T-helper 1 cell treated with Interleukin-12 subunit alpha and Interleukin-12 subunit beta and Interleukin-4 antibody, amounts not matched to agents 30 μg/mL and 1 μg/mL, for 36 hours (primary cell): ENCODE measurements at regions not wholly inside any gene's neighbourhood (a gene's known extent, or its start where the extent isn't known, plus 50 kb on each side); places are given as distances from the start of the nearest gene placed in this dataset.

Experiments used
- H3K27ac Mint-ChIP-seq: one replicate; pipeline ENCODE4 v1.8.0; 2021; ENCODE audit warnings: mild to moderate bottlenecking, mixed read lengths
- H3K27me3 Mint-ChIP-seq: one replicate; pipeline ENCODE4 v1.8.0; 2021; ENCODE audit warnings: low read depth, mixed read lengths
- H3K36me3 Mint-ChIP-seq: one replicate; pipeline ENCODE4 v1.8.0; 2021; ENCODE audit warnings: low read depth, mixed read lengths
- H3K4me1 Mint-ChIP-seq: one replicate; pipeline ENCODE4 v1.8.0; 2021; ENCODE audit warnings: low read depth, mixed read lengths
- H3K4me3 Mint-ChIP-seq: one replicate; pipeline ENCODE4 v1.8.0; 2021; ENCODE audit warnings: mild to moderate bottlenecking, moderate library complexity, mixed read lengths
- H3K9me3 Mint-ChIP-seq: one replicate; pipeline ENCODE4 v1.8.0; 2021; ENCODE audit warnings: mixed read lengths

- H3K36me3 Mint-ChIP-seq = no peaks in the 10 kb centered on the region
- H3K9me3 Mint-ChIP-seq = no peaks in the 10 kb centered on the region
- peaks cover 9% of the 10 kb centered on the region for H3K27me3 Mint-ChIP-seq
- H3K4me1 Mint-ChIP-seq = no peaks in the 10 kb centered on the region
- no peak overlapping the region for H3K4me3 Mint-ChIP-seq
- H3K27ac Mint-ChIP-seq = no peak overlapping the region
These were observed 462.4 kb downstream of the BRD1 start for GRCh38 chr22:49365191-49365837.

DNA sequence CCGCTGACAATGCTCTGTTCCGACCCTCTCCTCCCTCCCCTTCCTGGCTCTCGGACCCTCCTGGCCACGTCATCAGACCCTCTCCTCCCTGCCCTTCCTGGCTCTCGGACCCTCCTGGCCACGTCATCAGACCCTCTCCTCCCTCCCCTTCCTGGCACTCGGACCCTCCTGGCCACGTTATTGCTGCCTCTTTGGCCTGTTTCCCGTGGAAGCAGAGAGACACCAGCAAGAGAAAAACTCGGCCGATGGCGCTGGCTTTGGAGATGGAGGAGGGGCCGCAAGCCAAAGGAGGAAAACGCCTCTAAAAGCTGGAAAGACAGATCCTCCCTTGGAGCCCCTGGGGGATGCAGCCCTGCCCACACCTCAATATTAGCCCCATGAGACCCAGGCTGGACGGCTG, 463.3 kb downstream of the BRD1 start:
- no peaks in the 10 kb centered on the region for H3K36me3 Mint-ChIP-seq
- H3K4me1 Mint-ChIP-seq = no peaks in the 10 kb centered on the region
- no peak overlapping the region for H3K27ac Mint-ChIP-seq
- H3K4me3 Mint-ChIP-seq = no peak overlapping the region
- peaks cover 17% of the 10 kb centered on the region for H3K27me3 Mint-ChIP-seq
- no peaks in the 10 kb centered on the region for H3K9me3 Mint-ChIP-seq

DNA sequence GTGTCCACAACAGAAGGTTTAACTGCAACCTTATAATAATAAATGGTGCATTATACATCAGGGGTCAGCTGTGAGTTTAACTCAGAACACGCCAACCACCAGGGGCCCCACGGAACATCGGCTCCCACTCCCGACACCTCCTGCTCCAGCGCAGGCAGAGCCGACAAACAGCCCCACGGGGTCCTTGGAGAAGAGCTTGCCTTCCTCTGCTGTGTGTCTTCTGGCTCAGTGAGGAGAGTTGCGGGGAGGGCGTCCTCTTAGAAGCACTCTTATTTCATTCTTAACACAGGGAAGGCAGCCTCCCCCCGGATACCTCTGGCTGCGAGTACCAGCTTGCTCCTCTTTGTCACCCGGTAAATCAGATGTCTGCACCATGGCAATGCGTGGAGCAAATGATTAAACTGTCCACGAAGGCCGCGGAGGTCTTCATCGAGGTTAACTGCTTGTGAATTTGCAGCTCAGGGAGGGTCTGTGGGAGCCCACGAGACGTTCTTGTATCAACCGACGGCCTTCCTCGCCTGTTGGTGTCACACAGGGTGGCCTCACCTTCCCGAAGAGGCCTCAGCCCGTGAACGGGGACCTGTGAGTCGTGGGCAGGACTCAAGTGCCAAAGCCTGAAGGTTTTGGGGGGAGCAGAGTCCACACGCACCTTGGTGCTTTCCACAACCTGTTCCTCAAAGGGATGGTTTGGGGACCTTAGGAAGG, 464.0 kb downstream of the BRD1 start:
- Mint-ChIP-seq H3K27me3 (peaks cover 20% of the 10 kb centered on the region), H3K4me1 (no peaks in the 10 kb centered on the region), H3K9me3 (no peaks in the 10 kb centered on the region), H3K27ac (no peak overlapping the region), H3K4me3 (no peak overlapping the region), H3K36me3 (no peaks in the 10 kb centered on the region)

GRCh38 chr22:49362211-49362839, 465.3 kb downstream of the BRD1 start:
- Mint-ChIP-seq H3K27ac (no peak overlapping the region), H3K27me3 (peaks cover 20% of the 10 kb centered on the region), H3K9me3 (no peaks in the 10 kb centered on the region), H3K4me3 (no peak overlapping the region), H3K4me1 (no peaks in the 10 kb centered on the region), H3K36me3 (no peaks in the 10 kb centered on the region)

DNA sequence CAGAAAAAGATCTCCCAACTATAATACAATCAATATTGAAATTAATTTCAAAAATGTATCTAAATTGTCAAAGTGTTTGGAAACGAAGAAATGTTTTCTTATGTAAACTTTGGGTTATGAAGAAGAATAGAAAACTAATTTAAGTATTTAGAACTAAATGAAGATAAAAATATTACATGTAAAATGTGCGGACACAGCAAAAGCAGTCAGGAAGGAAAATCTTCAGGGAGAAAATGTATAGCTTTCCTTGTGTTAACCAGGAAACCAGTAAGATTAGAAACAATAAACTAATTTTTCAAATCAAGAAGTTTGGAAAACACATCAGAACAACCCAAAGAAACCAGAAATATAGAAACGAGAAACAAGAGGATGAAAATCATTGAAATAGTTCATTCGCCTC, 466.5 kb downstream of the BRD1 start:
- no peaks in the 10 kb centered on the region for H3K36me3 Mint-ChIP-seq
- no peak overlapping the region for H3K27ac Mint-ChIP-seq
- no peaks in the 10 kb centered on the region for H3K9me3 Mint-ChIP-seq
- H3K4me1 Mint-ChIP-seq = no peaks in the 10 kb centered on the region
- peaks cover 20% of the 10 kb centered on the region for H3K27me3 Mint-ChIP-seq
- H3K4me3 Mint-ChIP-seq = no peak overlapping the region

GRCh38 chr22:49360746-49361145, 466.9 kb downstream of the BRD1 start:
- no peak overlapping the region for H3K27ac Mint-ChIP-seq

DNA sequence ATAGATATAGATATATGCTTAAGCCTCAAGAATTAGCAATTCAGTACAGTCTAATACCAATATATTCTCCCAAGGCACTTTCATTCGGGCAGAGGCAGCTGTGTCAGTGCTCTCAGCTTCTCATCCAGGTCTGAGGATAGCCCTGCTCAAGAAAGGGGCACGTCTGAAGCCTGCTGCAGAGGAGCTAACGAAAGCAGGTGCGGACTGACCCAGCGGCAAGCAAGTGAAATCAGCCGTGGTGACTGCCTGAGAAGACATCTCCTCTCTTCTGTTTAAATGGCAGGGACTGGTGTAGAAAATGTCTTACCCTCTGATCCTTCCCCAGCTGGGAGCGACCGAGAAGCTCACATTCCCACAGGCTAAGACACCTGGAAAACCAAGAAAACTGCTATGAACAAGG, 468.6 kb downstream of the BRD1 start:
- Mint-ChIP-seq H3K9me3 (no peaks in the 10 kb centered on the region), H3K4me3 (no peak overlapping the region), H3K27me3 (peaks cover 20% of the 10 kb centered on the region), H3K4me1 (no peaks in the 10 kb centered on the region), H3K36me3 (no peaks in the 10 kb centered on the region), H3K27ac (no peak overlapping the region)

More at GRCh38 chr22:49360746-49361145, 466.9 kb downstream of the BRD1 start:
- Mint-ChIP-seq H3K9me3 (no peaks in the 10 kb centered on the region), H3K27me3 (peaks cover 20% of the 10 kb centered on the region), H3K4me3 (no peak overlapping the region), H3K36me3 (no peaks in the 10 kb centered on the region), H3K4me1 (no peaks in the 10 kb centered on the region)

- H3K27ac Mint-ChIP-seq = no peak overlapping the region
- no peaks in the 10 kb centered on the region for H3K36me3 Mint-ChIP-seq
- no peaks in the 10 kb centered on the region for H3K9me3 Mint-ChIP-seq
- H3K4me3 Mint-ChIP-seq = no peak overlapping the region
- H3K4me1 Mint-ChIP-seq = no peaks in the 10 kb centered on the region
- peaks cover 20% of the 10 kb centered on the region for H3K27me3 Mint-ChIP-seq
These were observed 469.8 kb downstream of the BRD1 start for GRCh38 chr22:49357661-49358440.

GRCh38 chr22:49356428-49356827, 471.2 kb downstream of the BRD1 start:
- H3K36me3 Mint-ChIP-seq = no peaks in the 10 kb centered on the region
- no peak overlapping the region for H3K4me3 Mint-ChIP-seq
- no peaks in the 10 kb centered on the region for H3K4me1 Mint-ChIP-seq
- no peaks in the 10 kb centered on the region for H3K9me3 Mint-ChIP-seq
- peaks cover 20% of the 10 kb centered on the region for H3K27me3 Mint-ChIP-seq
- no peak overlapping the region for H3K27ac Mint-ChIP-seq

GRCh38 chr22:49355211-49355920, 472.3 kb downstream of the BRD1 start:
- Mint-ChIP-seq H3K4me1 (no peaks in the 10 kb centered on the region), H3K27me3 (peaks cover 12% of the 10 kb centered on the region), H3K36me3 (no peaks in the 10 kb centered on the region), H3K27ac (no peak overlapping the region), H3K4me3 (no peak overlapping the region), H3K9me3 (no peaks in the 10 kb centered on the region)

- H3K9me3 Mint-ChIP-seq = no peaks in the 10 kb centered on the region
- no peak overlapping the region for H3K4me3 Mint-ChIP-seq
- no peaks in the 10 kb centered on the region for H3K36me3 Mint-ChIP-seq
- peaks cover 6% of the 10 kb centered on the region for H3K27me3 Mint-ChIP-seq
- no peak overlapping the region for H3K27ac Mint-ChIP-seq
- H3K4me1 Mint-ChIP-seq = no peaks in the 10 kb centered on the region
These were observed 473.0 kb downstream of the BRD1 start for GRCh38 chr22:49354516-49355210.

- Mint-ChIP-seq H3K27me3 (no peaks in the 10 kb centered on the region), H3K36me3 (no peaks in the 10 kb centered on the region), H3K4me1 (no peaks in the 10 kb centered on the region), H3K4me3 (no peak overlapping the region), H3K27ac (peak overlapping the region; percentile 22), H3K9me3 (no peaks in the 10 kb centered on the region)
These were observed 474.4 kb downstream of the BRD1 start for GRCh38 chr22:49353235-49353634.

DNA sequence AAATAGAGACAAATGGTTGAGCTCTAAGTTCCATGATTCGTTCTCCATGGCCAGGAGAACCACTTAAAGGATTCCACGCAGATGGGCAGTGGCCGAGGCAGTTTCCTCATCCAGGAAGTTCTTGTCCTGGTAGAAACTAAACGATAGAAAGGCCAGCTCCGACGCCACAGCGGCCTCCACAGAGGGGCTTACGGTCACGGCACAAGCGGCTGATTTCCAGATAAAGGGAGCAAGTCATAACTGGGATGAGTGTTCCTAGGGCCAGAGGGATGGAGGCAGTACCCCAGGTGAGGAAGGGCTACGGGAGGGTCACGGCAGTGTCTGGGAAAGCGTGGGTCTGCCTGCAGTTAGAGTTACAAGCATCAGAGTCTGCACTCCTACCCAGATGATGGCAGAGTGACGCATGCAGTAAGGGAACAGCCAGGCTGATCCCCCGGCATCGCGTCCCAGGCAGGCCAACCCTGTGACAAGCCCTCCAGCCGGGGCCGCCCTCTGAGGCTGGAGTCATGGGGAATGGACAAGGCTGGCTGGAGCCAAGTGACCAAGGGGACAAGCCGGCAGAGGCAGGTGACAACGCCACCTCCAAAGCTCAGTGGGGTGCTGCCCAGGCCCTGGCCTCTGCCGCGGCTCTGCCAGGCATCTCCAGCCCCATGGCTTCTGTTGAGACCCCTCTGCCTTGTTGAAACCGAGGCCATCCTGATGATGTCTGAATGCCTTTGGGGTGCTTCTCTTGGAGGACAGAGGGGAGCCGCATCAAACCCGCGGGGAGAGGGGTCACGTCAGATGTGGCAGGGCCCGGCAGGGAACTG, 475.1 kb downstream of the BRD1 start:
- no peak overlapping the region for H3K27ac Mint-ChIP-seq
- H3K9me3 Mint-ChIP-seq = no peaks in the 10 kb centered on the region
- no peaks in the 10 kb centered on the region for H3K4me1 Mint-ChIP-seq
- H3K27me3 Mint-ChIP-seq = no peaks in the 10 kb centered on the region
- no peak overlapping the region for H3K4me3 Mint-ChIP-seq
- no peaks in the 10 kb centered on the region for H3K36me3 Mint-ChIP-seq
